ENCODE measurements at regions not wholly inside any gene's neighbourhood (a gene's known extent, or its start where the extent isn't known, plus 50 kb on each side); places are given as distances from the start of the nearest gene placed in this dataset.

DNA sequence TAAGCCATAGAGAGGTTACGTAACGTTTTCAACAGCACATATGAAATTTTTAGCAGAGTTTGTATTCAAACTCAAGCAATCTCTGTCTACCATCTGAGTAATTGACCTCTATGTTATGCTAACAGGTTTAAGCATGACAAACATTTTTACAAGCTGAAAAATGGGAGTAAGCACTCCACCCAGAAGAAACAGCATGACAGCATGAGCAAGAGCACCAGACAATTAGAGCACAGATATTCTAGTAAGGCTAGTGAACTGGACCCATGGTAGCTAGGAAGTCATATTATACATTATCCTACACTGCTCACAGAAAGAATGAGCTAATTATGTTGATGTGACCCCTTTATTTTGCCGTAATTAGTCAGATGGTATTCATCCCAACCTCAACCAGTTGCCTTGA, 200.5 kb downstream of the PABPC4L start:
- TF ChIP-seq CBFB (CRISPR knock-in tag; IDR thresholded peaks at IDR 0.05; ENCODE audit: low read depth) (no peak), CTCF (IDR thresholded peaks at IDR 0.05) (no peak), NR1H2 (CRISPR knock-in tag; IDR thresholded peaks at IDR 0.05) (no peak), ESRRA (CRISPR knock-in tag; IDR thresholded peaks at IDR 0.05; ENCODE audit: borderline replicate concordance) (no peak)
- TF ChIP-seq, protein P1, sequence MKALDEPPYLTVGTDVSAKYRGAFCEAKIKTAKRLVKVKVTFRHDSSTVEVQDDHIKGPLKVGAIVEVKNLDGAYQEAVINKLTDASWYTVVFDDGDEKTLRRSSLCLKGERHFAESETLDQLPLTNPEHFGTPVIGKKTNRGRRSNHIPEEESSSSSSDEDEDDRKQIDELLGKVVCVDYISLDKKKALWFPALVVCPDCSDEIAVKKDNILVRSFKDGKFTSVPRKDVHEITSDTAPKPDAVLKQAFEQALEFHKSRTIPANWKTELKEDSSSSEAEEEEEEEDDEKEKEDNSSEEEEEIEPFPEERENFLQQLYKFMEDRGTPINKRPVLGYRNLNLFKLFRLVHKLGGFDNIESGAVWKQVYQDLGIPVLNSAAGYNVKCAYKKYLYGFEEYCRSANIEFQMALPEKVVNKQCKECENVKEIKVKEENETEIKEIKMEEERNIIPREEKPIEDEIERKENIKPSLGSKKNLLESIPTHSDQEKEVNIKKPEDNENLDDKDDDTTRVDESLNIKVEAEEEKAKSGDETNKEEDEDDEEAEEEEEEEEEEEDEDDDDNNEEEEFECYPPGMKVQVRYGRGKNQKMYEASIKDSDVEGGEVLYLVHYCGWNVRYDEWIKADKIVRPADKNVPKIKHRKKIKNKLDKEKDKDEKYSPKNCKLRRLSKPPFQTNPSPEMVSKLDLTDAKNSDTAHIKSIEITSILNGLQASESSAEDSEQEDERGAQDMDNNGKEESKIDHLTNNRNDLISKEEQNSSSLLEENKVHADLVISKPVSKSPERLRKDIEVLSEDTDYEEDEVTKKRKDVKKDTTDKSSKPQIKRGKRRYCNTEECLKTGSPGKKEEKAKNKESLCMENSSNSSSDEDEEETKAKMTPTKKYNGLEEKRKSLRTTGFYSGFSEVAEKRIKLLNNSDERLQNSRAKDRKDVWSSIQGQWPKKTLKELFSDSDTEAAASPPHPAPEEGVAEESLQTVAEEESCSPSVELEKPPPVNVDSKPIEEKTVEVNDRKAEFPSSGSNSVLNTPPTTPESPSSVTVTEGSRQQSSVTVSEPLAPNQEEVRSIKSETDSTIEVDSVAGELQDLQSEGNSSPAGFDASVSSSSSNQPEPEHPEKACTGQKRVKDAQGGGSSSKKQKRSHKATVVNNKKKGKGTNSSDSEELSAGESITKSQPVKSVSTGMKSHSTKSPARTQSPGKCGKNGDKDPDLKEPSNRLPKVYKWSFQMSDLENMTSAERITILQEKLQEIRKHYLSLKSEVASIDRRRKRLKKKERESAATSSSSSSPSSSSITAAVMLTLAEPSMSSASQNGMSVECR (CRISPR knock-in tag; IDR thresholded peaks at IDR 0.05; ENCODE audit: borderline replicate concordance): no peak
- TF ChIP-seq, protein P2, sequence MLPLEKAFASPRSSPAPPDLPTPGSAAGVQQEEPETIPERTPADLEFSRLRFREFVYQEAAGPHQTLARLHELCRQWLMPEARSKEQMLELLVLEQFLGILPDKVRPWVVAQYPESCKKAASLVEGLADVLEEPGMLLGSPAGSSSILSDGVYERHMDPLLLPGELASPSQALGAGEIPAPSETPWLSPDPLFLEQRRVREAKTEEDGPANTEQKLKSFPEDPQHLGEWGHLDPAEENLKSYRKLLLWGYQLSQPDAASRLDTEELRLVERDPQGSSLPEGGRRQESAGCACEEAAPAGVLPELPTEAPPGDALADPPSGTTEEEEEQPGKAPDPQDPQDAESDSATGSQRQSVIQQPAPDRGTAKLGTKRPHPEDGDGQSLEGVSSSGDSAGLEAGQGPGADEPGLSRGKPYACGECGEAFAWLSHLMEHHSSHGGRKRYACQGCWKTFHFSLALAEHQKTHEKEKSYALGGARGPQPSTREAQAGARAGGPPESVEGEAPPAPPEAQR (CRISPR knock-in tag; IDR thresholded peaks at IDR 0.05): no peak
- TF ChIP-seq, protein P3, sequence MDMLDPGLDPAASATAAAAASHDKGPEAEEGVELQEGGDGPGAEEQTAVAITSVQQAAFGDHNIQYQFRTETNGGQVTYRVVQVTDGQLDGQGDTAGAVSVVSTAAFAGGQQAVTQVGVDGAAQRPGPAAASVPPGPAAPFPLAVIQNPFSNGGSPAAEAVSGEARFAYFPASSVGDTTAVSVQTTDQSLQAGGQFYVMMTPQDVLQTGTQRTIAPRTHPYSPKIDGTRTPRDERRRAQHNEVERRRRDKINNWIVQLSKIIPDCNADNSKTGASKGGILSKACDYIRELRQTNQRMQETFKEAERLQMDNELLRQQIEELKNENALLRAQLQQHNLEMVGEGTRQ (CRISPR knock-in tag; IDR thresholded peaks at IDR 0.05): no peak

Measured in WTC11 (cell line).